ENCODE measurements at regions not wholly inside any gene's neighbourhood (a gene's known extent, or its start where the extent isn't known, plus 50 kb on each side); places are given as distances from the start of the nearest gene placed in this dataset.

GRCh38 chrX:6965729-6966128 lies 181.8 kb upstream of the STS start:
- TF ChIP-seq, protein P1, sequence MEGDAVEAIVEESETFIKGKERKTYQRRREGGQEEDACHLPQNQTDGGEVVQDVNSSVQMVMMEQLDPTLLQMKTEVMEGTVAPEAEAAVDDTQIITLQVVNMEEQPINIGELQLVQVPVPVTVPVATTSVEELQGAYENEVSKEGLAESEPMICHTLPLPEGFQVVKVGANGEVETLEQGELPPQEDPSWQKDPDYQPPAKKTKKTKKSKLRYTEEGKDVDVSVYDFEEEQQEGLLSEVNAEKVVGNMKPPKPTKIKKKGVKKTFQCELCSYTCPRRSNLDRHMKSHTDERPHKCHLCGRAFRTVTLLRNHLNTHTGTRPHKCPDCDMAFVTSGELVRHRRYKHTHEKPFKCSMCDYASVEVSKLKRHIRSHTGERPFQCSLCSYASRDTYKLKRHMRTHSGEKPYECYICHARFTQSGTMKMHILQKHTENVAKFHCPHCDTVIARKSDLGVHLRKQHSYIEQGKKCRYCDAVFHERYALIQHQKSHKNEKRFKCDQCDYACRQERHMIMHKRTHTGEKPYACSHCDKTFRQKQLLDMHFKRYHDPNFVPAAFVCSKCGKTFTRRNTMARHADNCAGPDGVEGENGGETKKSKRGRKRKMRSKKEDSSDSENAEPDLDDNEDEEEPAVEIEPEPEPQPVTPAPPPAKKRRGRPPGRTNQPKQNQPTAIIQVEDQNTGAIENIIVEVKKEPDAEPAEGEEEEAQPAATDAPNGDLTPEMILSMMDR (IDR thresholded peaks at IDR 0.05; ENCODE audit: poor library complexity) = no peak
- TF ChIP-seq EZH2 (IDR thresholded peaks at IDR 0.05; ENCODE audit: borderline replicate concordance) (no peak), EZH2phosphoT487 (IDR thresholded peaks at IDR 0.05; ENCODE audit: low read depth, severe bottlenecking, unreplicated experiment) (no peak)

Measured in hepatocyte (in vitro differentiated cells).